ENCODE measurements at regions not wholly inside any gene's neighbourhood (a gene's known extent, or its start where the extent isn't known, plus 50 kb on each side); places are given as distances from the start of the nearest gene placed in this dataset.

DNA sequence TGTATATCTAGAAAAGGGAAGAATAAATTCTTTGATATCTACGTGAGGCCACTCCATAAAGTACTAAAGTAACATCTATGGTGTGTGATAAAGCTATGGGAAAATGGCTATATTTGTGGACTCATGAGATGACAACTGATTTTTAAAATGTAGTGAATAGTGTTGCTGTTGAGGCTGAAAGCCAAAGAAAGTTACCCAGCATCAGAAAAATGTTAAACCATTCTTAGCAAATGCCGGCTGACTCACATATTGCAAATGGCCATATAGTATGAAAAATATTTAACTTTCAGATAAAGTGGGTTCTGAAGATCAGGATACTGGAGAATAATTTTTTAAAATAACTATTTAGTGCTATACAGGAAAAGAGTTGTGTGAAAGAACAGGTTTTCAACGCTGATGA is 129.9 kb upstream of the GRIK2 start (continued):
- TF ChIP-seq ZNF234 (CRISPR knock-in tag; conservative IDR thresholded peaks at IDR 0.05): no peak

DNA sequence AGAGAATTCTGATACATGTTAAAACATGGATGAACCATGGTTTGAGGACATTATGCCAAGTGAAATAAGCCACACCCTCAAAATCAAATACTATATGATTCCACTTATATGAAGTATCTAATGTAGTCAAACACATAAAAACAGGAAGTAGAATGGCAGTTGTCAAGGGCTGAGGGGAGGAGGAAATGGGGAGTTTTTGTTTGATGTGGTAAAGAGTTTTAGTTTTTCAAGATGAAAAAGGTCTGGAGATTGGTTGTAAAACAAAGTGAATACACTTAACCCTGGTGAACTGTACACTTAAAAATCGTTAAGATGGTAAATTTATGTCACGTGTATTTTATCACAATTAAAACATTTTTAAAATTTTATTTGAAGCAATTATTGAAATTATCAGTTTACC is 127.4 kb upstream of the GRIK2 start:
- no peak overlapping the region for H3K4me3 ChIP-seq (replicated peaks in 1 of 3; ENCODE audit: insufficient read depth in 1 of 3, low read depth in 2 of 3, low read length in 3 of 3)
- no peak overlapping the region for H3K9ac ChIP-seq (ENCODE audit: insufficient read depth, low read depth, low read length)
- ChIA-PET POLR2A (no interaction called here), CTCF (ENCODE audit: low intra/inter-chr PET ratio, low total read pairs) (no interaction called here)
- H3K27me3 ChIP-seq (ENCODE audit: control insufficient read depth in 1 of 2, insufficient read depth in 2 of 2, low read length in 2 of 2): no peaks in the 10 kb centered on the region
- BruUV-seq (replicated peaks): no TSS peak
- no peaks in the 10 kb centered on the region for H4K20me1 ChIP-seq (ENCODE audit: insufficient read depth, low read length)
- H3K36me3 ChIP-seq (replicated peaks in 1 of 2; ENCODE audit: control insufficient read depth in 1 of 2, insufficient read depth in 2 of 2, low read length in 2 of 2): no peaks in the 10 kb centered on the region
- H2AFZ ChIP-seq (ENCODE audit: low read length): no peak overlapping the region
- under 1% methylated on average over 2 of the region's 2 CpGs for WGBS (ENCODE audit: low lambda C conversion rate)
- no peaks in the 10 kb centered on the region for H3K4me1 ChIP-seq (ENCODE audit: insufficient read depth, low read length)
- no peak for TF ChIP-seq ZNF136 (CRISPR knock-in tag; IDR thresholded peaks at IDR 0.05; ENCODE audit: low read depth)
- TF ChIP-seq, protein P1, sequence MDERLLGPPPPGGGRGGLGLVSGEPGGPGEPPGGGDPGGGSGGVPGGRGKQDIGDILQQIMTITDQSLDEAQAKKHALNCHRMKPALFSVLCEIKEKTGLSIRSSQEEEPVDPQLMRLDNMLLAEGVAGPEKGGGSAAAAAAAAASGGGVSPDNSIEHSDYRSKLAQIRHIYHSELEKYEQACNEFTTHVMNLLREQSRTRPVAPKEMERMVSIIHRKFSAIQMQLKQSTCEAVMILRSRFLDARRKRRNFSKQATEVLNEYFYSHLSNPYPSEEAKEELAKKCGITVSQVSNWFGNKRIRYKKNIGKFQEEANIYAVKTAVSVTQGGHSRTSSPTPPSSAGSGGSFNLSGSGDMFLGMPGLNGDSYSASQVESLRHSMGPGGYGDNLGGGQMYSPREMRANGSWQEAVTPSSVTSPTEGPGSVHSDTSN (CRISPR knock-in tag; IDR thresholded peaks at IDR 0.05): no peak
- TF ChIP-seq ZNF720 (CRISPR knock-in tag; IDR thresholded peaks at IDR 0.05): no peak
- TF ChIP-seq YEATS4 (CRISPR knock-in tag; IDR thresholded peaks at IDR 0.05; ENCODE audit: borderline replicate concordance): no peak
- no peak for TF ChIP-seq TCF12 (IDR thresholded peaks at IDR 0.05)
- no peak for TF ChIP-seq TCF12 (CRISPR knock-in tag; IDR thresholded peaks at IDR 0.05)
- no peak for TF ChIP-seq ZFP62 (CRISPR knock-in tag; IDR thresholded peaks at IDR 0.05)
- TF ChIP-seq, protein P2, sequence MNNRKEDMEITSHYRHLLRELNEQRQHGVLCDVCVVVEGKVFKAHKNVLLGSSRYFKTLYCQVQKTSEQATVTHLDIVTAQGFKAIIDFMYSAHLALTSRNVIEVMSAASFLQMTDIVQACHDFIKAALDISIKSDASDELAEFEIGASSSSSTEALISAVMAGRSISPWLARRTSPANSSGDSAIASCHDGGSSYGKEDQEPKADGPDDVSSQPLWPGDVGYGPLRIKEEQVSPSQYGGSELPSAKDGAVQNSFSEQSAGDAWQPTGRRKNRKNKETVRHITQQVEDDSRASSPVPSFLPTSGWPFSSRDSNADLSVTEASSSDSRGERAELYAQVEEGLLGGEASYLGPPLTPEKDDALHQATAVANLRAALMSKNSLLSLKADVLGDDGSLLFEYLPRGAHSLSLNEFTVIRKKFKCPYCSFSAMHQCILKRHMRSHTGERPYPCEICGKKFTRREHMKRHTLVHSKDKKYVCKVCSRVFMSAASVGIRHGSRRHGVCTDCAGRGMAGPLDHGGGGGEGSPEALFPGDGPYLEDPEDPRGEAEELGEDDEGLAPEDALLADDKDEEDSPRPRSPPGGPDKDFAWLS (CRISPR knock-in tag; IDR thresholded peaks at IDR 0.05; ENCODE audit: borderline replicate concordance): no peak
- TF ChIP-seq, protein P3, sequence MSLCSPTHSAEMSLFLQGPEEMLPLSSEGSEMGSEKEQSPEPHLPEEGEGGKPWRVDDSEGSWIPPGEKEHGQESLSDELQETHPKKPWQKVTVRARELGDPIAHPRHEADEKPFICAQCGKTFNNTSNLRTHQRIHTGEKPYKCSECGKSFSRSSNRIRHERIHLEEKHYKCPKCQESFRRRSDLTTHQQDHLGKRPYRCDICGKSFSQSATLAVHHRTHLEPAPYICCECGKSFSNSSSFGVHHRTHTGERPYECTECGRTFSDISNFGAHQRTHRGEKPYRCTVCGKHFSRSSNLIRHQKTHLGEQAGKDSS (CRISPR knock-in tag; IDR thresholded peaks at IDR 0.05; ENCODE audit: borderline replicate concordance, low read depth): no peak
- TF ChIP-seq EED (CRISPR knock-in tag; IDR thresholded peaks at IDR 0.05): no peak
- TF ChIP-seq ZNF790 (CRISPR knock-in tag; IDR thresholded peaks at IDR 0.05; ENCODE audit: borderline replicate concordance): no peak
- TF ChIP-seq ZNF350 (CRISPR knock-in tag; IDR thresholded peaks at IDR 0.05; ENCODE audit: borderline replicate concordance, low read depth): no peak
- H3K27ac ChIP-seq (ENCODE audit: extremely low read length, insufficient read depth, low read length): no peak overlapping the region
- no peak overlapping the region for H3K4me2 ChIP-seq (ENCODE audit: low read depth, low read length)
- no peaks in the 10 kb centered on the region for H3K79me2 ChIP-seq (ENCODE audit: insufficient read depth, low read length)
- FAIRE-seq (no peak), DNase-seq (ENCODE audit: low spot score) (no peak), ATAC-seq (no peak)
- H3K9me3 ChIP-seq (ENCODE audit: low read length): peaks cover 10% of the 10 kb centered on the region
- in situ Hi-C loops (cut with HindIII; ENCODE audit: extremely low pct_ligation_motif_present, low pct_unique_long_range_greater_than_20kb) (no loop called here), intact Hi-C loops (cut with micrococcal nuclease; ENCODE audit: unreplicated experiment) (no loop called here)
